GM18868 (cell line): ENCODE measurements at regions not wholly inside any gene's neighbourhood (a gene's known extent, or its start where the extent isn't known, plus 50 kb on each side); places are given as distances from the start of the nearest gene placed in this dataset.

Source experiments
- ATAC-seq: cut with Tn5 transposase; IDR thresholded peaks from one replicate; pipeline ENCODE4 v1.9.1; 2021; ENCODE audit warnings: mild to moderate bottlenecking, moderate library complexity; ENCODE audit not compliant: unreplicated experiment

DNA sequence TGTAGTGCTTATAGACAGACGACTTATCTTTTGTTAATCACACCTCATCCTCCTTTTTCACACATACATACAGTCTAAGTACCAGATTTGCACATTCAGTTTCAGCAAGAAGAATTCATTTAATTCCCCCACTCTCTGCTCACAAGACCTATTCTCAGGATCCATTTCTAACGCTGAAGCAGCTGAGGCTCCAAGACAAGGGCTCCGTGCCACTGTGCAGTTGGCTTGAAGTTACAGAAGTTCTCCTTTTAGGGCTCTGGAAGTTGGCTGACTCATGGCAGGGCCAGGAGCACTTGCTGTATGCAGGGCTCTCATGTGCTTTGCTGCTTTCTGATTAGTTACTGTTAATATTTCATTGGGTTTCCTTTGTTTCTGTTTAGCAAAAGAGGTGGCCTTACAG lies 1566.9 kb upstream of the TMEM132C start:
- ATAC-seq: no peak

GRCh38 chr12:126704609-126705008 lies 1562.4 kb upstream of the TMEM132C start:
- ATAC-seq: no peak

DNA sequence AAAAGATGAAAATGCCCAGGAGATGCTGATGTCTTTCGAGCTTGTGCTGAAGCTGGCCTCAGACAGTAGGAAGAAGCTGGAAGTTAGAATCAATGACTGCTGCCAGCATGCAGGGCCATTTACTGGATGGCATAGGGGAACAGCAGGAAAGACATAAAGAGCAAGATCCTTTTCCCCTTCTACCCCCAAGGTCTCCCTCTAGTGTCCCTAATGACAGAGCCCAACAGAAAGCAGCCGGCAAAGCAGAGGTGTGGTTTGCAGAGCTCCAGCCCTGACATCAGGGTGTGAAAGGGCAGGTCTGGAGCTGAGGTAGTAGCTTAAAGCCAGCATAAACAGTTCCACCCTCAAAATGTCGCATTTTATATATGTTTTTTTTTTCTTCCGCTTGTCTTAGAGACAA lies 1560.7 kb upstream of the TMEM132C start:
- ATAC-seq: no peak

- ATAC-seq: no peak
Measured at GRCh38 chr12:126708492-126708896, 1558.5 kb upstream of the TMEM132C start.

- no peak for ATAC-seq
Measured at GRCh38 chr12:126718365-126718764, 1548.6 kb upstream of the TMEM132C start.

GRCh38 chr12:126719912-126720705 lies 1546.9 kb upstream of the TMEM132C start:
- ATAC-seq: no peak

GRCh38 chr12:126726481-126727217 lies 1540.3 kb upstream of the TMEM132C start:
- no peak for ATAC-seq

- no peak for ATAC-seq
Measured at GRCh38 chr12:126727218-126728075, 1539.5 kb upstream of the TMEM132C start.

GRCh38 chr12:126734296-126734695 lies 1532.7 kb upstream of the TMEM132C start:
- ATAC-seq: no peak

DNA sequence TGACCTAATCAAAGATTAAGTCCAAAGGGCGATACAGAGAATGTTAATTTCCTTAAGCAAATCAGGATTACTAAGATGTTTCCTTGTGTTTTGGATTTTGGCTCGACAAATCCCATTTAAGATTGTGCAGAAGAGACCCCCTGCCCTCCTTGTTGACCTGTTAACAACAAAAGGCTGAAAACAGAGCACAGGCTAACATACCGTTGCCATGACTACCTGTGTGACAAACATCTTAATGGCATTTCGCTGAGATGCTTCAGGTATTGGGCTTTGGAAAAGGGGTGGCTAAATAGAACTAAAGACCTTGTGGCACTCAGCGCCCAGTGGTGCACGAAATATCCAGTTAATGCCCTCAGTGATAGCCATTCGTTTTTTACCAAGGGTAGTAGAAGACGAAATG lies 1532.3 kb upstream of the TMEM132C start:
- ATAC-seq: no peak

- no peak for ATAC-seq
Measured at GRCh38 chr12:126741536-126742240, 1525.3 kb upstream of the TMEM132C start.

DNA sequence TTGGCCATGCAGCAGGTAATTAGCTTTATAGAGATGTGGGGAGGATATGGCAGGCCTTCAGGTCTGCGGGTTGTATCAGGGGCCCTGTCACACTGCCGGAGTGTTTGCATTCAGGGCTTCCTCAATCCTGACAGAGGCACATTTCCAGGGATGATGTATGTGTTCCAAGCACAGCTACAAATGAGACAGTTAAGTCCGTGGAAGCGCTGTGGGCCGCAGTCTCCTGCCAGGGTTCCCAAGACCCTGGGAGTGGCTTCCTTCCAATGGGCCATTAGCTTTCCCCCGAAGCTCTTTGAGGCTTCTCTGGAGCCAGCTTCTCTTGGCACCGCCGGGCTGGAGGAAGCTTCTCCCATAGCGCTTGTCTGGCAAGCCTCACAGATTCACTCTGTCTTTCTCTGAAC lies 1524.7 kb upstream of the TMEM132C start:
- ATAC-seq: no peak

GRCh38 chr12:126747530-126748149 lies 1519.3 kb upstream of the TMEM132C start:
- peak; percentile 87 for ATAC-seq

- no peak for ATAC-seq
Measured at GRCh38 chr12:126752021-126752420, 1514.9 kb upstream of the TMEM132C start.

- ATAC-seq: no peak
Measured at GRCh38 chr12:126757326-126757725, 1509.6 kb upstream of the TMEM132C start.

DNA sequence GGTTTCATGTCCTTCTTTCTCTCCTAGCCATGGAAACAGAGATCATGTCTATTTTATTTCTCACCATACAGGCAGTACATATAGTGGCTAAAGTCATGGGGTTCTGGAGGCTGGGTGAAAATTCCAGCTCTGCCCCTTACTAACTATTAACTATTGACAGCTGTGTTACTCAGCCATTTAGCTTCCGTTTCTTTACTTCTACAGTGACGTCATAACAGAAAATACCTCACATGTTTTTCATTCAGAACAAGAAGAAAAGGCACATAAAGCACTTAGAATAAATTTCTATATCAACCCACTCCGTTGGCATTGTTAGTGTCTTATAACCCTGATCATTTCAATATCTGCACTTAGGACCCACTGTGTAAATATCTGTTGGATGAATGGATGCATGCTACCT lies 1506.9 kb upstream of the TMEM132C start:
- no peak for ATAC-seq

GRCh38 chr12:126761420-126761819 lies 1505.5 kb upstream of the TMEM132C start:
- no peak for ATAC-seq

DNA sequence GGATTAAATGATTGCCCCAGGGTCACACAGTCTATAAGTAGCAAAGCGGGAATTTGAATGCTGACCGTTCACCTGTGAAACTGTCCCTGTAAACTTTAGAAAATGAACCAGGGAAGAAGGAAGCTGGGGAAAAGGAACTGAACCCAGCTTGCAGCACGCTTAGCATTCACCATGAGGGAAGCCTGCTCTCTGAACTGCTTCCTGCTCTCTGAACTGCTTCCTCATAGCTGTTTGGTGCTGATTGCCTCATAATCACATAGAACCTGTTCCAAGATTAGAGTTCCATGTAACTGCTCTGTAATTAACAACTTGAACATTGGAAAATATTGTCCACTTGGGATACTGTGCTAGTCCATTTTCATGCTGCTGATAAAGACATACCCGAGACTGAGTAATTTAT lies 1504.8 kb upstream of the TMEM132C start:
- no peak for ATAC-seq

DNA sequence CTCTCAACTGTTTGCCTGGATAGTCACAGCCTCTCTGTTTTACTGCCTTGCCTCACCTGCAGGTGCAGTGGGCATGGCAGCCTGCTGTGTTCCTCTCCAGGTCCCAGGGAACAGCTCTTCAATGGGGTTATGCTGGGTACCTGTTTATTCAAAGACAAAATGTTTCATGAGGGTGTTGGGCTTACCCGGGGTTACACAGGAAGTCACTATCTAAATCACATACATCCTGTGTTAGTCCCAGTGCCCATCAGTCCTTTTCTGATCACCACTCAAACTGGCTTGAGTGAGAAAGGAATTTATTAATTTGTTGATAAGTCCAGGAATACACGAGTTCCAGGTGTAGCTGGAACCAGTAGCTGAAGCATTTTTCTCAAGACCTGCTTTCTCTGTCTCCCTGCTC lies 1503.6 kb upstream of the TMEM132C start:
- no peak for ATAC-seq

DNA sequence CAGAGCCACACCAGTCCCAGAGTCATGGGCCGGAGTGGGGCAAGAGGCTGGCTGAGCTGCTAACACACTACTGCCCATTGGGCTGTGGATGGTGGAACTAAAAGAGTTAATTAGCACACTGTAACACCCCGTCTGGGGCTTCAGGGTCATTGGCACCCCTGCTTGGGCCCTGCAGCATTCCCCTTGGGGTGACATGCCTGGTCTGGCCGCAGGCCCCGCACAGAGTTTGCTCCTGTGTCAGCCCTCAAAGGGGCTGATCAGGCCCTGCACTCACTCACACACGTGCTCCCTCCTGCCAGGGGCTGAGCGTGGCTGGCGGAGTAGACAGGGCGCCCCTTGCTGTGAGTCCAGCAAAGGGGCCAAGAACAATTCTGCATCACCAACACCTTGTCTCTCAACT lies 1499.6 kb upstream of the TMEM132C start:
- no peak for ATAC-seq
